Activated T-cell treated with anti-CD3 and anti-CD28 coated beads, Interleukin-2, amount 50 U/mL, for 72 hours (primary cell): ENCODE measurements at regions not wholly inside any gene's neighbourhood (a gene's known extent, or its start where the extent isn't known, plus 50 kb on each side); places are given as distances from the start of the nearest gene placed in this dataset.

Source experiments
- ATAC-seq, 2 donors: fragments of 150-1000 bp; cut with Tn5 transposase; replicated peaks in 1 of 2; 2 replicates each; pipeline ENCODE4 v1.10.0; 2021; ENCODE audit warnings: moderate library complexity in 2 of 2, mild to moderate bottlenecking in 1 of 2
- DNase-seq, 2 donors: peaks; one replicate each; pipeline ENCODE4 v3.0.0; 2021 to 2022; ENCODE audit warnings: mixed read lengths in 1 of 2
- H3K27ac Mint-ChIP-seq: one replicate; pipeline ENCODE4 v1.8.0; 2022; ENCODE audit warnings: mild to moderate bottlenecking, moderate library complexity, mixed read lengths
- H3K27me3 Mint-ChIP-seq: one replicate; pipeline ENCODE4 v1.8.0; 2022; ENCODE audit warnings: low read depth, mixed read lengths
- H3K36me3 Mint-ChIP-seq, 2 donors: one replicate each; pipeline ENCODE4 v1.8.0; 2022; ENCODE audit warnings: mixed read lengths in 2 of 2, mild to moderate bottlenecking in 1 of 2; ENCODE audit not compliant: insufficient read depth in 2 of 2
- H3K4me1 Mint-ChIP-seq: one replicate; pipeline ENCODE4 v1.8.0; 2022; ENCODE audit warnings: low read depth, mixed read lengths
- H3K4me3 Mint-ChIP-seq, 2 donors: one replicate each; pipeline ENCODE4 v1.8.0; 2022; ENCODE audit warnings: mild to moderate bottlenecking in 2 of 2, mixed read lengths in 2 of 2, moderate library complexity in 2 of 2
- H3K9me3 Mint-ChIP-seq, 2 donors: one replicate each; pipeline ENCODE4 v1.8.0; 2022; ENCODE audit warnings: mixed read lengths in 2 of 2

GRCh38 chr20:52616629-52617028, 355.5 kb upstream of the TSHZ2 start:
- H3K9me3 Mint-ChIP-seq = peaks cover 0 to 5% of the 10 kb centered on the region in 2 donors
- DNase-seq = no peak
- H3K27ac Mint-ChIP-seq = no peak overlapping the region
- no peaks in the 10 kb centered on the region for H3K4me1 Mint-ChIP-seq
- H3K36me3 Mint-ChIP-seq = no peaks in the 10 kb centered on the region
- no peak overlapping the region for H3K4me3 Mint-ChIP-seq
- H3K27me3 Mint-ChIP-seq = peaks cover 6% of the 10 kb centered on the region
- ATAC-seq = no peak

DNA sequence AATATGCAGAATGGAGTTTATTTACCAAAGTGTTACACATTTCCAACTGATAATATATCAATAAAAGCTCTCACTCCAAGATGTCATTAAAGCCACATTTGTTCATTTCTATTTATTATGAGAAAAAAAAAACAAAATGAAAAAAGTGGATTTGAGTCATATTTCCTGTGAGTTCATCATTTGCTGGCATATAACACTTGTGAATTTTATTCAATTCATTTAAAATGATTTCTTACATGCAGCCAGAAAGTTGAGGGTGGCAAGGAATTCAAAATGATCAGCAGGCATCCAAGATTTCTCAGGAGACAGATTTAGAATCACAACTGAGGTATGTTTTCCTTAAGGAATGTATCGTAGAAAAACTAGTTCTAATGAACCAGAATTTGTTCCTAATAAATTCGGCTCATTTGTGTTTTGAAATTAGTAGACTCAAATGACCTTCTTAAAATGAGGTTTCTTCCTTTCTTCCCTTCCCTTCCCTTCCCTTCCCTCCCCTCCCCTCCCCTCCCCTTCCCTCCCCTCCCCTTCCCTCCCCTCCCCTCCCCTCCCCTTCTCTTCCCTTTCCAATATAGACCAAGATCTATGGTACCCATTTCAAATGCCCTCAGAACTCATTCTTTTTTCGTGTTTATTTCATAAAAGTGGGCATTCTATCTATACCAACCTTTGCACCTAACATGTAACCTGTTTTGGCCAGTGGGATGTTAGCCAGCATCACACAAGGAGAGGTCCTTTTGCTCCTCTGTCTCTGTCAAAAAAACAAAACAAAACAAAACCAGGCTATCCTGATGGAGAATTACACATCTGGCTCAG, 357.9 kb upstream of the TSHZ2 start:
- H3K4me1 Mint-ChIP-seq = no peaks in the 10 kb centered on the region
- H3K27me3 Mint-ChIP-seq = peaks cover 6% of the 10 kb centered on the region
- no peak for DNase-seq
- H3K27ac Mint-ChIP-seq = no peak overlapping the region
- no peak for ATAC-seq
- no peaks in the 10 kb centered on the region for H3K36me3 Mint-ChIP-seq
- H3K4me3 Mint-ChIP-seq = no peak overlapping the region
- H3K9me3 Mint-ChIP-seq = peaks cover 3 to 5% of the 10 kb centered on the region in 2 donors

GRCh38 chr20:52612046-52612632, 360.0 kb upstream of the TSHZ2 start:
- no peaks in the 10 kb centered on the region for H3K4me1 Mint-ChIP-seq
- no peaks in the 10 kb centered on the region for H3K36me3 Mint-ChIP-seq
- no peak overlapping the region for H3K4me3 Mint-ChIP-seq
- H3K27ac Mint-ChIP-seq = no peak overlapping the region
- DNase-seq = no peak
- no peak for ATAC-seq
- peaks cover 6% of the 10 kb centered on the region for H3K27me3 Mint-ChIP-seq
- H3K9me3 Mint-ChIP-seq = peaks cover 3 to 5% of the 10 kb centered on the region in 2 donors

DNA sequence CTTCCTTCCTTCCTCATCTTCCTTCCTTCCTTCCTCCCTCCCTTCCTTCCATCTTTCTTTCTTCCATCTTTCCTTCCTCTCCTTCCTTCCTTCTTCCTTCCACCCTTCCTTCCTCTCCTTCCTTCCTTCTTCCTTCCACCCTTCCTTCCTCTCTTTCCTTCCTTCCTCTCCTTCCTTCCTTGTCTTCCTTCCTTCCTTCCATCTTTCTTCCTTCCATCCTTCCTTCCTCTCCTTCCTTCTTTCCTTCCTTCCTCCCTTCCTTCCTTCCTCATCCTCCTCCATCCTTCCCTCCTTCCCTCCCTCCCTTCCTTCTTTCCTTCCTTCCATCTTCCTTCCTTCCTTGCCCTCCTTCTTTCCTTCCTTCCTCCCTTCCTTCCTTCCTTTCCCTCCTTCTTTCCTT, 361.4 kb upstream of the TSHZ2 start:
- Mint-ChIP-seq H3K9me3 (peaks cover 3 to 5% of the 10 kb centered on the region in 2 donors), H3K4me1 (no peaks in the 10 kb centered on the region), H3K27me3 (peaks cover 6% of the 10 kb centered on the region), H3K4me3 (no peak overlapping the region), H3K27ac (no peak overlapping the region), H3K36me3 (no peaks in the 10 kb centered on the region)
- DNase-seq = no peak
- no peak for ATAC-seq

DNA sequence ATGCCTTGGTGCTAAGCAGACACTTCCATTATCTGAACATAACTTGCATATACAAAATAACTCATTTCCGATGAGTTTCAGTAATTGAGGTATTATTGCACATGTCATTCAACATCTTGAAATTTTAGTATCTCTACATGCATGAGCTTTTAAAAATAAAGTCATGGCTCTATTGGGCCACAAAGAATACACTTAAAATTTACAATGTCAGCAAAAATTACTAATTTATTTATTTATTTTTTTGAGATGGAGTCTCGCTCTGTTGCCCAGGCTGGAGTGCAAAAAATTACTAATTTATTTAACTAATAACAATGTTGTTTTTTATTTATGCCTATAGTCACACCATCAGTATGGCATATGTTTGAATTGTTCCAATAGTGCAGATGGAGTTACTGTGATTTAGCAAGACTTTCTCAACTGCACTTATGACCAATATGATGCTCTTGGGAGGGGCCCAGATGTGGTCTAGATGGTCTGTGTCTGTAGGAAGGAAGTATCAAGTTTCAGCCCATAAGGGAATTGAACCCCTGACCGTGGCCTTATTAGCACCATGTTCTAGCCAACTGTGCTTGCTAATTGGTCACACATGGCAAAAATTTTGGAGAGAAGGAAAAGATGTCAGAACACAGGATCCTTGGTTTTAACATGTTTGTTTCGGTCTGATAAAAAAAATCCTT, 370.7 kb upstream of the TSHZ2 start:
- DNase-seq = no peak
- Mint-ChIP-seq H3K27ac (no peak overlapping the region), H3K4me3 (no peak overlapping the region), H3K36me3 (peaks cover 3 to 6% of the 10 kb centered on the region in 2 donors), H3K4me1 (no peaks in the 10 kb centered on the region), H3K27me3 (peaks cover 5% of the 10 kb centered on the region), H3K9me3 (peaks cover 4% of the 10 kb centered on the region in 2 donors)
- ATAC-seq = no peak

GRCh38 chr20:52596256-52596655, 375.9 kb upstream of the TSHZ2 start:
- no peaks in the 10 kb centered on the region for H3K36me3 Mint-ChIP-seq
- no peak for DNase-seq
- no peak overlapping the region for H3K27ac Mint-ChIP-seq
- H3K4me3 Mint-ChIP-seq = no peak overlapping the region
- H3K4me1 Mint-ChIP-seq = no peaks in the 10 kb centered on the region
- no peaks in the 10 kb centered on the region for H3K27me3 Mint-ChIP-seq
- no peak for ATAC-seq
- H3K9me3 Mint-ChIP-seq = no peaks in the 10 kb centered on the region

DNA sequence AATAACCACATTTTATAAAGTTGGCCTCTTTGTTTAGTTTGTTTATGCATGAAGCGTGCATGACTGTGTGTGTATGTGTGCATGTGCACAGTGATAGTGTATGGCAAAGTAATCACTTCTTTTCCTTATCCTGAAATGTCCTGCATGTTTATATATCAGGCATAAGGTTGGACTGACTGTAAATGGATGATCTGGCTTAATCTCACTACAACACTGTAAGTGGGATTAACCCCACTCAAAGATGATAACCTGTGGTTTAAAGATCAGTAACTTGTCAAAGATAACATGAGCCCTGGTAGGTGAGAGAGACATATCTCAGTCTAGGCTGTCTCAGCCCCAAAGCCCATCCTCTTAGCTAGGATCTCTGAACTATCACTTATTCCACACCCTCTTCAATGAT, 376.6 kb upstream of the TSHZ2 start:
- Mint-ChIP-seq H3K36me3 (no peaks in the 10 kb centered on the region), H3K4me1 (no peaks in the 10 kb centered on the region), H3K27me3 (no peaks in the 10 kb centered on the region), H3K27ac (no peak overlapping the region), H3K9me3 (no peaks in the 10 kb centered on the region), H3K4me3 (no peak overlapping the region)
- DNase-seq (no peak), ATAC-seq (no peak)

GRCh38 chr20:52593654-52594053, 378.5 kb upstream of the TSHZ2 start:
- no peak for ATAC-seq

DNA sequence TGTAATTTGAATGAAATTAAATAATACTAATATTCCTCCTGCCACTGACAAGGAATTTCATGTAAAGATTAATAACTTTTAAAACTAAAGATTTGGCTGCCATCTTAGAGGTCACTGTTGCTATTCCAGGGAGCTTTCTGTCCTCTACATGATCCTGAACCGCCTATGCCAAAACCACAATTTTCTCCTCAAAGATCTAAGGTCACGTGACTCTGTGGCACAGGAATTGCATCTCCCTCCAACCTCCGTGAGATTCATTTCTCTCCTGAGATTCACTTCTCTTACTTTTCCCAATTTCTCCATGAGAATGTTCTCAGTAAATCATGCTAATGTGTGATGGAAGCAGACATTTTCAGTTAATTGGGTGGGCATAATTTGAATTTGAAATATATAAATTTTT, 379.6 kb upstream of the TSHZ2 start:
- Mint-ChIP-seq H3K4me3 (no peak overlapping the region), H3K36me3 (no peaks in the 10 kb centered on the region), H3K4me1 (no peaks in the 10 kb centered on the region), H3K27ac (no peak overlapping the region), H3K9me3 (peaks cover 0 to 4% of the 10 kb centered on the region in 2 donors), H3K27me3 (no peaks in the 10 kb centered on the region)
- no peak for ATAC-seq
- DNase-seq = no peak

More at GRCh38 chr20:52593654-52594053, 378.5 kb upstream of the TSHZ2 start:
- H3K36me3 Mint-ChIP-seq = no peaks in the 10 kb centered on the region
- H3K27me3 Mint-ChIP-seq = no peaks in the 10 kb centered on the region
- no peak for DNase-seq
- peaks cover 0 to 2% of the 10 kb centered on the region in 2 donors for H3K9me3 Mint-ChIP-seq
- no peak overlapping the region for H3K4me3 Mint-ChIP-seq
- H3K4me1 Mint-ChIP-seq = no peaks in the 10 kb centered on the region
- H3K27ac Mint-ChIP-seq = no peak overlapping the region

GRCh38 chr20:52590100-52590499, 382.1 kb upstream of the TSHZ2 start:
- ATAC-seq = no peak
- Mint-ChIP-seq H3K36me3 (no peaks in the 10 kb centered on the region), H3K27ac (no peak overlapping the region), H3K4me3 (no peak overlapping the region), H3K9me3 (peaks cover 0 to 5% of the 10 kb centered on the region in 2 donors), H3K4me1 (no peaks in the 10 kb centered on the region), H3K27me3 (no peaks in the 10 kb centered on the region)
- no peak for DNase-seq

- H3K4me3 Mint-ChIP-seq = no peak overlapping the region
- DNase-seq = no peak
- H3K4me1 Mint-ChIP-seq = no peaks in the 10 kb centered on the region
- no peak overlapping the region for H3K27ac Mint-ChIP-seq
- H3K36me3 Mint-ChIP-seq = no peaks in the 10 kb centered on the region
- no peaks in the 10 kb centered on the region for H3K27me3 Mint-ChIP-seq
- ATAC-seq = no peak
- peaks cover 0 to 5% of the 10 kb centered on the region in 2 donors for H3K9me3 Mint-ChIP-seq
Measured at GRCh38 chr20:52589251-52589812, 382.8 kb upstream of the TSHZ2 start.

- DNase-seq (no peak), ATAC-seq (no peak)
- no peaks in the 10 kb centered on the region for H3K27me3 Mint-ChIP-seq
- no peaks in the 10 kb centered on the region for H3K4me1 Mint-ChIP-seq
- H3K36me3 Mint-ChIP-seq = no peaks in the 10 kb centered on the region
- no peak overlapping the region for H3K27ac Mint-ChIP-seq
- H3K4me3 Mint-ChIP-seq = no peak overlapping the region
- peaks cover 0 to 5% of the 10 kb centered on the region in 2 donors for H3K9me3 Mint-ChIP-seq
Measured at GRCh38 chr20:52586660-52587059, 385.5 kb upstream of the TSHZ2 start.

DNA sequence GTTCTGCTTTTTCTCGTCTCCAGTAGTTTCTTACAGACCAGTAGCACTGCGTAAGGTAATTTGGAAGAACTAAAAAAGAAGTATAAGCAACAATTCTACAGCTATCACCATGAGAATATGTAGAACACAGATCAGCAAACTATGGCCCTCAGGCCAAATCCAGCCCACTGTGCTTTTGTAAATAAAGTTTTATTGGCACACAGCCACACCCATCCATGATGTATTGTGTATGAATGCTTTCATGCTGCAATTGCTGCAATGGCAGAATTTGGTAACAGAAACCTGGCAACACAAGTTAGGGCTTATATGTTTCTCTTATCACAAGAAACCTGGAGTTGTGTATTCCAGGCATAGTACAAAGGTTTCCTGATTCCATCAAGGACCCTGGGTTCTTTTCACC, 386.8 kb upstream of the TSHZ2 start:
- DNase-seq (no peak), ATAC-seq (no peak)
- no peak overlapping the region for H3K27ac Mint-ChIP-seq
- no peak overlapping the region for H3K4me3 Mint-ChIP-seq
- no peaks in the 10 kb centered on the region for H3K4me1 Mint-ChIP-seq
- peaks cover 0 to 5% of the 10 kb centered on the region in 2 donors for H3K9me3 Mint-ChIP-seq
- H3K36me3 Mint-ChIP-seq = no peaks in the 10 kb centered on the region
- peaks cover 6% of the 10 kb centered on the region for H3K27me3 Mint-ChIP-seq
